C4-2B (cell line): ENCODE measurements at regions not wholly inside any gene's neighbourhood (a gene's known extent, or its start where the extent isn't known, plus 50 kb on each side); places are given as distances from the start of the nearest gene placed in this dataset.

ENCODE experiments used
- ZFX ChIP-seq: fragments of 450-650 bp; IDR thresholded peaks from 2 replicates; pipeline ENCODE4 v1.6.1; 2017
- TF ChIP-seq, protein P1 (sequence below): fragments of 450-650 bp; conservative IDR thresholded peaks from 2 replicates; pipeline ENCODE4 v1.5.1; 2017; ENCODE audit warnings: mild to moderate bottlenecking

DNA sequence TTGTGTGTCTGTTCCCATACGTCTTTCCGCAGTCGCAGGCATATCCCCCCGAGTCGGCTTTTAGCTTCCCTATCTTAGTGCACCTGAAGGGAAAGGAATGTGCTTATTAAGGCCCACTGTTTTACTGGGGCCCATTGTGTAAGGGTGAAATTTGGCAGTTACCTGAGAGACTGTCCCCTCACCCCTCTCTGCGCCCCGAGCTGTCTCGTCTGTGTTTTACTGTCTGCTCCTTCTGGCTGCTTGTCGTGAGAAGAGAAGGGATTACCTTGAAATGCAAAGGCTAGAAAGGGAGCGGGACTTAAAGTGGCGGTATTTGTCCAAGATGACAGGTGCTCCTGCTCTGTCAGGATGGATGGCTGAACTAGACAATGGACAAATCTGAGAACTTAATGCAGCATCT lies 233.0 kb upstream of the POU1F1 start:
- TF ChIP-seq, protein P1, sequence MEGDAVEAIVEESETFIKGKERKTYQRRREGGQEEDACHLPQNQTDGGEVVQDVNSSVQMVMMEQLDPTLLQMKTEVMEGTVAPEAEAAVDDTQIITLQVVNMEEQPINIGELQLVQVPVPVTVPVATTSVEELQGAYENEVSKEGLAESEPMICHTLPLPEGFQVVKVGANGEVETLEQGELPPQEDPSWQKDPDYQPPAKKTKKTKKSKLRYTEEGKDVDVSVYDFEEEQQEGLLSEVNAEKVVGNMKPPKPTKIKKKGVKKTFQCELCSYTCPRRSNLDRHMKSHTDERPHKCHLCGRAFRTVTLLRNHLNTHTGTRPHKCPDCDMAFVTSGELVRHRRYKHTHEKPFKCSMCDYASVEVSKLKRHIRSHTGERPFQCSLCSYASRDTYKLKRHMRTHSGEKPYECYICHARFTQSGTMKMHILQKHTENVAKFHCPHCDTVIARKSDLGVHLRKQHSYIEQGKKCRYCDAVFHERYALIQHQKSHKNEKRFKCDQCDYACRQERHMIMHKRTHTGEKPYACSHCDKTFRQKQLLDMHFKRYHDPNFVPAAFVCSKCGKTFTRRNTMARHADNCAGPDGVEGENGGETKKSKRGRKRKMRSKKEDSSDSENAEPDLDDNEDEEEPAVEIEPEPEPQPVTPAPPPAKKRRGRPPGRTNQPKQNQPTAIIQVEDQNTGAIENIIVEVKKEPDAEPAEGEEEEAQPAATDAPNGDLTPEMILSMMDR = no peak
- TF ChIP-seq ZFX = no peak
